ENCODE measurements at regions not wholly inside any gene's neighbourhood (a gene's known extent, or its start where the extent isn't known, plus 50 kb on each side); places are given as distances from the start of the nearest gene placed in this dataset.

DNA sequence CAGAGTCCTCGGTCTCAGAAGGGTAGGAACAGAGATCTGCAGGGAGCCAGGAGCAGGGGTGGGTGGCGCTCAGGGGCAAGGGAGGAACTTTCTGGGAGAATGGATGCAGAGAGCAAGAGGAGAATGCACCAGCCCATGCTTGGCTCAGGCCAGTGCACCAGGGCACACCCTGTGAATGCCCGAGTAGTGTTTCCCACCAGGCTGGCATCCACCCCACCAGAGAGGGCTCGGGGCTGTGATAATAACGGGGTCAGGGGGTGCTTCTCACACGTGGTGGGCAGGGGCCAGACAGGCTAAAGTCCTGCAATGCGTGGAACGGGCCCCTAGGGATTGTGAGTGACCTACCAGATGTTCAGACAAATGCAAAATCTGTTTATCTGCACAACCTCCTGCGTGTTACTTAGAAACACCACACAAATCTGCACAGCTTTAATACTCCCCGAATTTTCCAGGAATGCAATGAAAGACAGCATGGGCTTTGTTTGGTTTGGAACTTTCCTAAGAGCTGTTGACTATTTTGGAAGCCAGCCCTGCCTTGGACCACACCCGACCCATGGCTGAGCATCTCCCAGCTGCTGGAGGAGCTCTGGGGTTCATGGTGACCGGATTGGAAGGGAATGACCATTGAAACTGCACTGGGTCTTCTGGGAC is 368.3 kb downstream of the SHANK2 start:
- no peaks in the 10 kb centered on the region for H3K36me3 ChIP-seq (ENCODE audit: control insufficient read depth, insufficient read depth, low read length)
- intact Hi-C loops (cut with micrococcal nuclease), result no loop called here
- ATAC-seq (no peak), FAIRE-seq (no peak), DNase-seq (ENCODE audit: extremely low read depth in 1 of 4, low spot score in 3 of 4) (no peak)
- no peaks in the 10 kb centered on the region for H3K9me3 ChIP-seq (replicated peaks; ENCODE audit: control insufficient read depth, insufficient read depth, low read depth, low read length)
- BruUV-seq (replicated peaks), result no TSS peak
- H3K27ac ChIP-seq (ENCODE audit: extremely low read depth, low read depth, low read length), result no peak overlapping the region
- H3K9me1 ChIP-seq (ENCODE audit: control insufficient read depth, insufficient read depth, low read length), result no peaks in the 10 kb centered on the region
- POLR2A ChIA-PET, result no interaction called here
- in situ Hi-C loops (cut with MboI), result no loop called here
- no peaks in the 10 kb centered on the region for H3K79me2 ChIP-seq (ENCODE audit: control insufficient read depth, insufficient read depth, low read length)
- H4K20me1 ChIP-seq (replicated peaks; ENCODE audit: control insufficient read depth, insufficient read depth, low read length), result 0 out of 2 replicates have a peak, but pooled peaks cover 3% of the 10 kb centered on the region
- H2AFZ ChIP-seq (ENCODE audit: low read depth, low read length), result no peak overlapping the region
- H3K9ac ChIP-seq (ENCODE audit: insufficient read depth in 1 of 2, low read depth in 2 of 2, low read length in 2 of 2), result no peak overlapping the region
- no peak overlapping the region for H3K4me2 ChIP-seq (ENCODE audit: insufficient read depth, low read length)
- H3K27me3 ChIP-seq (ENCODE audit: control insufficient read depth in 2 of 2, insufficient read depth in 2 of 2, low read length in 2 of 2), result peaks cover 11 to 54% of the 10 kb centered on the region in 2 experiments; a peak in 4 of 5 replicates
- H3K4me3 ChIP-seq, result no peak overlapping the region
- under 1% methylated on average over 12 of the region's 12 CpGs for WGBS (ENCODE audit: insufficient coverage, low coverage, missing lambda C conversion rate)
- no peaks in the 10 kb centered on the region for H3K4me1 ChIP-seq (replicated peaks in 1 of 2; ENCODE audit: control insufficient read depth in 2 of 2, insufficient read depth in 2 of 2, low read length in 2 of 2)
- CTCF ChIA-PET (ENCODE audit: low intra/inter-chr PET ratio), result no interaction called here
- TF ChIP-seq, protein P1, sequence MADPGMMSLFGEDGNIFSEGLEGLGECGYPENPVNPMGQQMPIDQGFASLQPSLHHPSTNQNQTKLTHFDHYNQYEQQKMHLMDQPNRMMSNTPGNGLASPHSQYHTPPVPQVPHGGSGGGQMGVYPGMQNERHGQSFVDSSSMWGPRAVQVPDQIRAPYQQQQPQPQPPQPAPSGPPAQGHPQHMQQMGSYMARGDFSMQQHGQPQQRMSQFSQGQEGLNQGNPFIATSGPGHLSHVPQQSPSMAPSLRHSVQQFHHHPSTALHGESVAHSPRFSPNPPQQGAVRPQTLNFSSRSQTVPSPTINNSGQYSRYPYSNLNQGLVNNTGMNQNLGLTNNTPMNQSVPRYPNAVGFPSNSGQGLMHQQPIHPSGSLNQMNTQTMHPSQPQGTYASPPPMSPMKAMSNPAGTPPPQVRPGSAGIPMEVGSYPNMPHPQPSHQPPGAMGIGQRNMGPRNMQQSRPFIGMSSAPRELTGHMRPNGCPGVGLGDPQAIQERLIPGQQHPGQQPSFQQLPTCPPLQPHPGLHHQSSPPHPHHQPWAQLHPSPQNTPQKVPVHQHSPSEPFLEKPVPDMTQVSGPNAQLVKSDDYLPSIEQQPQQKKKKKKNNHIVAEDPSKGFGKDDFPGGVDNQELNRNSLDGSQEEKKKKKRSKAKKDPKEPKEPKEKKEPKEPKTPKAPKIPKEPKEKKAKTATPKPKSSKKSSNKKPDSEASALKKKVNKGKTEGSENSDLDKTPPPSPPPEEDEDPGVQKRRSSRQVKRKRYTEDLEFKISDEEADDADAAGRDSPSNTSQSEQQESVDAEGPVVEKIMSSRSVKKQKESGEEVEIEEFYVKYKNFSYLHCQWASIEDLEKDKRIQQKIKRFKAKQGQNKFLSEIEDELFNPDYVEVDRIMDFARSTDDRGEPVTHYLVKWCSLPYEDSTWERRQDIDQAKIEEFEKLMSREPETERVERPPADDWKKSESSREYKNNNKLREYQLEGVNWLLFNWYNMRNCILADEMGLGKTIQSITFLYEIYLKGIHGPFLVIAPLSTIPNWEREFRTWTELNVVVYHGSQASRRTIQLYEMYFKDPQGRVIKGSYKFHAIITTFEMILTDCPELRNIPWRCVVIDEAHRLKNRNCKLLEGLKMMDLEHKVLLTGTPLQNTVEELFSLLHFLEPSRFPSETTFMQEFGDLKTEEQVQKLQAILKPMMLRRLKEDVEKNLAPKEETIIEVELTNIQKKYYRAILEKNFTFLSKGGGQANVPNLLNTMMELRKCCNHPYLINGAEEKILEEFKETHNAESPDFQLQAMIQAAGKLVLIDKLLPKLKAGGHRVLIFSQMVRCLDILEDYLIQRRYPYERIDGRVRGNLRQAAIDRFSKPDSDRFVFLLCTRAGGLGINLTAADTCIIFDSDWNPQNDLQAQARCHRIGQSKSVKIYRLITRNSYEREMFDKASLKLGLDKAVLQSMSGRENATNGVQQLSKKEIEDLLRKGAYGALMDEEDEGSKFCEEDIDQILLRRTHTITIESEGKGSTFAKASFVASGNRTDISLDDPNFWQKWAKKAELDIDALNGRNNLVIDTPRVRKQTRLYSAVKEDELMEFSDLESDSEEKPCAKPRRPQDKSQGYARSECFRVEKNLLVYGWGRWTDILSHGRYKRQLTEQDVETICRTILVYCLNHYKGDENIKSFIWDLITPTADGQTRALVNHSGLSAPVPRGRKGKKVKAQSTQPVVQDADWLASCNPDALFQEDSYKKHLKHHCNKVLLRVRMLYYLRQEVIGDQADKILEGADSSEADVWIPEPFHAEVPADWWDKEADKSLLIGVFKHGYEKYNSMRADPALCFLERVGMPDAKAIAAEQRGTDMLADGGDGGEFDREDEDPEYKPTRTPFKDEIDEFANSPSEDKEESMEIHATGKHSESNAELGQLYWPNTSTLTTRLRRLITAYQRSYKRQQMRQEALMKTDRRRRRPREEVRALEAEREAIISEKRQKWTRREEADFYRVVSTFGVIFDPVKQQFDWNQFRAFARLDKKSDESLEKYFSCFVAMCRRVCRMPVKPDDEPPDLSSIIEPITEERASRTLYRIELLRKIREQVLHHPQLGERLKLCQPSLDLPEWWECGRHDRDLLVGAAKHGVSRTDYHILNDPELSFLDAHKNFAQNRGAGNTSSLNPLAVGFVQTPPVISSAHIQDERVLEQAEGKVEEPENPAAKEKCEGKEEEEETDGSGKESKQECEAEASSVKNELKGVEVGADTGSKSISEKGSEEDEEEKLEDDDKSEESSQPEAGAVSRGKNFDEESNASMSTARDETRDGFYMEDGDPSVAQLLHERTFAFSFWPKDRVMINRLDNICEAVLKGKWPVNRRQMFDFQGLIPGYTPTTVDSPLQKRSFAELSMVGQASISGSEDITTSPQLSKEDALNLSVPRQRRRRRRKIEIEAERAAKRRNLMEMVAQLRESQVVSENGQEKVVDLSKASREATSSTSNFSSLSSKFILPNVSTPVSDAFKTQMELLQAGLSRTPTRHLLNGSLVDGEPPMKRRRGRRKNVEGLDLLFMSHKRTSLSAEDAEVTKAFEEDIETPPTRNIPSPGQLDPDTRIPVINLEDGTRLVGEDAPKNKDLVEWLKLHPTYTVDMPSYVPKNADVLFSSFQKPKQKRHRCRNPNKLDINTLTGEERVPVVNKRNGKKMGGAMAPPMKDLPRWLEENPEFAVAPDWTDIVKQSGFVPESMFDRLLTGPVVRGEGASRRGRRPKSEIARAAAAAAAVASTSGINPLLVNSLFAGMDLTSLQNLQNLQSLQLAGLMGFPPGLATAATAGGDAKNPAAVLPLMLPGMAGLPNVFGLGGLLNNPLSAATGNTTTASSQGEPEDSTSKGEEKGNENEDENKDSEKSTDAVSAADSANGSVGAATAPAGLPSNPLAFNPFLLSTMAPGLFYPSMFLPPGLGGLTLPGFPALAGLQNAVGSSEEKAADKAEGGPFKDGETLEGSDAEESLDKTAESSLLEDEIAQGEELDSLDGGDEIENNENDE (IDR thresholded peaks at IDR 0.05; ENCODE audit: low read depth, low read length), result no peak
- TF ChIP-seq, protein P2, sequence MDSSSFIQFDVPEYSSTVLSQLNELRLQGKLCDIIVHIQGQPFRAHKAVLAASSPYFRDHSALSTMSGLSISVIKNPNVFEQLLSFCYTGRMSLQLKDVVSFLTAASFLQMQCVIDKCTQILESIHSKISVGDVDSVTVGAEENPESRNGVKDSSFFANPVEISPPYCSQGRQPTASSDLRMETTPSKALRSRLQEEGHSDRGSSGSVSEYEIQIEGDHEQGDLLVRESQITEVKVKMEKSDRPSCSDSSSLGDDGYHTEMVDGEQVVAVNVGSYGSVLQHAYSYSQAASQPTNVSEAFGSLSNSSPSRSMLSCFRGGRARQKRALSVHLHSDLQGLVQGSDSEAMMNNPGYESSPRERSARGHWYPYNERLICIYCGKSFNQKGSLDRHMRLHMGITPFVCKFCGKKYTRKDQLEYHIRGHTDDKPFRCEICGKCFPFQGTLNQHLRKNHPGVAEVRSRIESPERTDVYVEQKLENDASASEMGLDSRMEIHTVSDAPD (CRISPR knock-in tag; IDR thresholded peaks at IDR 0.05), result no peak
- TF ChIP-seq MYC (IDR thresholded peaks at IDR 0.05; ENCODE audit: low read depth, low read length), result no peak
- TF ChIP-seq MYC (CRISPR knock-in tag; IDR thresholded peaks at IDR 0.05; ENCODE audit: borderline replicate concordance, low read depth), result no peak
- TF ChIP-seq ZKSCAN8 (CRISPR knock-in tag; IDR thresholded peaks at IDR 0.05), result no peak
- no peak for TF ChIP-seq POLR2AphosphoS5 (IDR thresholded peaks at IDR 0.05; ENCODE audit: control insufficient read depth, insufficient read depth, low read depth, low read length)
- TF ChIP-seq NEUROD1 (IDR thresholded peaks at IDR 0.05; ENCODE audit: borderline replicate concordance, low read depth, low read length, partially characterized antibody), result no peak
- no peak for TF ChIP-seq RBFOX2 (IDR thresholded peaks at IDR 0.05; ENCODE audit: low read depth, low read length)
- no peak for TF ChIP-seq ZNF143 (CRISPR knock-in tag; IDR thresholded peaks at IDR 0.05)

All from K562 (cell line).